GM12873 (cell line): ENCODE measurements at regions not wholly inside any gene's neighbourhood (a gene's known extent, or its start where the extent isn't known, plus 50 kb on each side); places are given as distances from the start of the nearest gene placed in this dataset.

Experiments used
- CTCF ChIP-seq: IDR thresholded peaks from 2 replicates; pipeline ENCODE4 v1.5.1; 2012; ENCODE audit warnings: low read depth, mild to moderate bottlenecking, moderate library complexity, low read length, control low read depth; ENCODE audit not compliant: insufficient read depth; ENCODE audit errors: missing control alignments

GRCh38 chr22:33971561-33971961 lies 51.3 kb upstream of the LARGE1 start:
- no peak for TF ChIP-seq CTCF

- TF ChIP-seq CTCF = no peak
Measured at GRCh38 chr22:33975841-33976240, 55.6 kb upstream of the LARGE1 start.

GRCh38 chr22:33983558-33983957 lies 63.3 kb upstream of the LARGE1 start:
- TF ChIP-seq CTCF = no peak

- TF ChIP-seq CTCF = no peak
Measured at GRCh38 chr22:33984211-33984610, 63.9 kb upstream of the LARGE1 start.

- no peak for TF ChIP-seq CTCF
Measured at GRCh38 chr22:33984656-33985285, 64.5 kb upstream of the LARGE1 start.

GRCh38 chr22:33985506-33985905 lies 65.2 kb upstream of the LARGE1 start:
- TF ChIP-seq CTCF = no peak

GRCh38 chr22:33986167-33986771 lies 66.0 kb upstream of the LARGE1 start:
- no peak for TF ChIP-seq CTCF
